GM19239 (cell line): ENCODE measurements at regions not wholly inside any gene's neighbourhood (a gene's known extent, or its start where the extent isn't known, plus 50 kb on each side); places are given as distances from the start of the nearest gene placed in this dataset.
"Not testable (repeated sequence)": the region's sequence is repeated elsewhere in the genome, so short reads cannot be mapped to it uniquely, and the experiment has no call there.

Experiments
- DNase-seq: peaks from one replicate; pipeline ENCODE4 v3.0.0; 2011; ENCODE audit warnings: low spot score; ENCODE audit not compliant: insufficient read length
- FAIRE-seq: peaks from 2 replicates; lab custom pipeline; 2011; peaks lifted over from hg19 to GRCh38; lab: Jason Lieb, UNC

GRCh38 chr11:34001557-34002064 lies 49.9 kb upstream of the CAPRIN1 start:
- FAIRE-seq = no peak

DNA sequence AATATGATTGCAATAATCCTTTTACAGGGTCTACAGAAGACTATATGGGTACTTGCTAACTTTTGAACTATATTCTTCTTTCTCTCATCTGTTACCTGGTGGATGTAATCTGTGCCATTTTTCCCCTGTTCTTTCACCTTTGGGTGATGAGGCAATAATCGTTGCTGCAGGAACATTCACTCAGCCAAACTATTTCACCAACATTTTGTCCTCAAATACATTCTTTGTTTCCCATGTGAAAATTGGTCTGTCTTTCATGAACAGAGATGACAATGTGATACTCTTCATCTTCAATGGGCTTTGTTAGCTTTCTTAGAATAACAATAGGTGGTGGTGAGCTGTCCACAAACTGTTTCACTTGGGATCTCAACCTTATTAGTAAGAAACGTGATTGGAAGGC lies 52.1 kb upstream of the CAPRIN1 start:
- FAIRE-seq (no peak), DNase-seq (no peak)

More at GRCh38 chr11:34001557-34002064, 49.9 kb upstream of the CAPRIN1 start:
- DNase-seq = no peak

DNA sequence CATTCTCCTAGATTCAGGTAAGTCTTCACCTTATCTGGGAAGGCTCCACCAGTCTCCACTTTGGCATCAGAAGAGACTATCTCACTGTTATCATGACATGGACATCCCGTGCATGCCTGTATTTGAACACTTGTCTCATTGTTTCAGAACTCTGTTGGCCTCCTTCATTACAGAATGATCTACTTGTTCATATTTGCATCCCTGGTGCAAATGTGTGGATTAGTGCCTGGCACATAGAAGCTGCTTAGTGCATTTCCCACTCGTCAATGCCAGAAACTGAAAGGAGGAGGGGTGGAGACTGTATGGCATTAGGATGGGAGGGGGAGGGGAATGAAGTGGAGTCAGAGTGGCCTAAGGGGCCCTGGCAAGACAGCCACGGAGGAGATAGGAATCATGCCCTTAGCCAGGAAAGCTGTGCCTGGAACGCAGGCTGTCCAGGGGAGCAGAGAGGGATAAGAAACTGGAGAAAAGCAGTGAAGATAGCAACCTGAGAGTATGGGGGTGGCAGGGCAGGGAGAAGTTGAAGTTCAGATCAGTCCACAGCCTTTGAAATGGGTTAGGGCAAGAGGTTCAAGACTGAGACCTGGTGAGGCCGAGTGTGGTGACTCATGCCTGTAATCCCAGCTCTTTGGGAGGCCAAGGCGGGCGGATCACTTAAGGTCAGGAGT lies 53.8 kb upstream of the CAPRIN1 start:
- DNase-seq (no peak), FAIRE-seq (no peak)

DNA sequence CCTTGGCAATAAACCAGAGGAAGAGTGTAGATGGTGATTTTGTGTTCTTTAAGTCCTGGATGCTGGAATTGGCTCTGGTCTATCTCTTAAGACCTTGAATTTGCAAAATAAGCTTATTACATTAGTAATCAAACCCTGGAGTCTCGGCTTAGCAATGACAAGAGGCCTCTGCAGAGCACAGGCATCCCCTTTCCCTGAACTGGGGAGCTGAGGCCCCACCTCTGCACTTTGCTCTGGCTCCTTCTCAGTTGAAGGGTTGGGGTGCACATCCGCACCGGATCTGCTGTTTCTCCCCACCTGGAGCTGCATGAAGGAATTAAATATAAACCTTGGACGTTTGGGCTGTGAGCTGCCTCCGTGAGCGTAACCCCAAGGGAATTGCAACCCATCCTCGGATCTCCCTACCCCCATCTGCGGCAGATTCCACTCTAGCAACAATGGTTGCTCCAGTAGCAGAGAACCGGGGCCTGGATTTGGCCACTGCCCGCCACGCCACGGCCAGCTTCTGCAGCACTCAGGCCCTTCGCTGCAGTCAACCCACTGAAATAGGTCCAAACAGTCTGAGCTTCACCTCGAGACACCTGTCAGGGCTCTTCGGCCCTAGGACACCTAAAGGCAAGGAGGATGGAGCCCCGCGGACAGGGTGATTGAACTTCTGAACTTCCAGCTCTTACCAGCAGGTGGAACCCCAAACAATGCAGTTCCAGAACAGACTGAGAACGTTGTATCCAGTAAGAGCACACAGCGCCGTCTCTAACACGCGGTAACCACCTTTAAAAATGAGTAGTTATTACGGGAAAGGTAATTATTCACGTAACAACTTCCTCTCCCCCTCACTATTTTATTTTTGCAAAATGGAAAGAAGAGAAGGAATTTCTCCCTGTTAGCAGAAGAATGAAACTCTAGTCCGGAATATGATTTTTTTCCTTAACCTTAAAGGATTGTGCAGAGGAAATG lies 54.8 kb upstream of the CAPRIN1 start:
- FAIRE-seq (peak; percentile 91), DNase-seq (peak; percentile 57)

DNA sequence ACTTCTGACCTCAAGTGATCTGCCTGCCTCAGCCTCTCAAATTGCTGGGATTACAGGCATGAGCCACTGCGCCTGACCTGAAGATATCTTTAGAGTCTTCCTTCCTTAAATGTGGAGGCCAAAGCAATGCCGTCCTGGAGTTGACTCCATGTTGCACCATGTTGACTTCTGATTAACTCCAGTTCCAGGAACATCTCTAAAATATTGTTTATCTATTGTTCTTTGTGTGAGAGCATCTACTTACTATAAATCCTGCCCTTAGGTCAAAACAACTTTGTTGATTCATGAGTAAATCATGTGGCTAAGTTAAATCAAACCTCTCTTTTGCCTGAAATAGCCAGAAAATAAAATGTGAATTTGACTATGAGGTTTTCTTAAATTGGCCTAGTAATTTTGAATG lies 56.6 kb upstream of the CAPRIN1 start:
- DNase-seq (no peak), FAIRE-seq (no peak)

DNA sequence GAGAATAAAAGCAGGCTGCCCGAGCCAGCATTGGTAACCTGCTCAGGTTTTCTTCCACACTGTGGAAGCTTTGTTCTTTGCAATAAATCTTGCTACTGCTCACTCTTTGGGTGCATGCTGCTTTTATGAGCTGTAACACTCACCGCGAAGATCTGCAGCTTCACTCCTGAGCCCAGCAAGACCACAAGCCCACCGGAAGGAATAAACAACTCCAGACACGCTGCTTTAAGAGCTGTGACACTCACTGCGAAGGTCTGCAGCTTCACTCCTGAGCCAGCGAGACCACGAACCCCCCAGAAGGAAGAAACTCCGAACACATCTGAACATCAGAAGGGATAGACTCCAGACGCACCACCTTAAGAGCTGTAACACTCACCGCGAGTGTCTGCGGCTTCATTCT lies 60.4 kb upstream of the CAPRIN1 start:
- FAIRE-seq, DNase-seq: not testable (repeated sequence)

GRCh38 chr11:33990131-33990530 lies 61.4 kb upstream of the CAPRIN1 start:
- FAIRE-seq, DNase-seq: not testable (repeated sequence)

DNA sequence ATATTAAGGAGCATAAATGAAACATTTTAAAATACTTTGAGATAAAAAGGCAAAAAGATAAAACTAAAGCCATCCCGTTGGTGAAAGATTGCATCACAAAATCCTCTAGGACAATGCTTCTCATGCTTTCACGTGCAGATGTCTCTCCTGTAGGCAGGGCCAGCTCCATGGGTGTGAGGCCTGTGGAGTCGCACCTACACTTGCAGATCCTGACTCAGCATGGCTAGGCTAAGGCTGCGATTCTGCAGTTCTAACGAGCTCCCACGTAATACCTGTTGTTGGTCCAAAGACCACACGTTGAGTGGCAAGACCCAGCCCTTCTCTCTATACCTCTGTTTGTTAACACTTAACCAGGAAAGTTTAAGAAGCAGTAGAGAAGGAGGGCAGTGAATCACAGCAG lies 62.1 kb upstream of the CAPRIN1 start:
- no peak for DNase-seq
- no peak for FAIRE-seq

DNA sequence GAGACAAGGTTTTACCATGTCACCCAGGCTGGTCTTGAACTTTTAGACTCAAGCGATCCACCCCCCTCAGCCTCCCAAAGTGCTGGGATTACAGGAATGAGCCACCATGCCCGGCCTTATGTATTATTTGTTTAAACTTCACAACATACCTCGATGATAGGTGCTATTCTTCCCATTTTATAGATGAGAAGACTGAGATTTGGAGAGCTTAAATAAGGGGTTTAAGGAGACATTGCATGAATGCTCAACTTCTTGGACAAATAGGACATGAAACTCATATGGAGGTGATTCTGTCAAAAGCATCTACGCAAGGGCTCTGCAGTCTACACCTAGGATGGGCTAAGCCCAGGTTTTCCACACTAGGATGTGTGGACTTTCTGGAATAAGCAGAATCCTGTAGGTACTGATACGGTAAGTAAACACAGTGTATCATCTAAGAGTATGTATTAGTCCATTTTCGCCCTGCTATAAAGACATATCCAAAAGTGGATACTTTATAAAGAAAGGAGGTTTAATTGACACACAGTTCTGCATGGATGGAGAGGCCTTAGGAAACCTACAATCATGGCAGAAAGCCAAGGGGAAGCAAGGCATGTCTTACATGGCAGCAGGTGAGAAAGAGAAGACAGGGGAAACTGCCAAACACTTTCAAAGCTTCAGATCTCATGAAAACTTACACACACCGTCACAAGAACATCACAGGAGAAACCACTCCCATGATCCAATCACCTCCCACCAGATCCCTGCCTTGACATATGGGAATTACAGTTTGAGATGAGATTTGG lies 62.8 kb upstream of the CAPRIN1 start:
- DNase-seq = no peak
- no peak for FAIRE-seq

GRCh38 chr11:33987975-33988580 lies 63.5 kb upstream of the CAPRIN1 start:
- FAIRE-seq (no peak), DNase-seq (peak; percentile 68)

DNA sequence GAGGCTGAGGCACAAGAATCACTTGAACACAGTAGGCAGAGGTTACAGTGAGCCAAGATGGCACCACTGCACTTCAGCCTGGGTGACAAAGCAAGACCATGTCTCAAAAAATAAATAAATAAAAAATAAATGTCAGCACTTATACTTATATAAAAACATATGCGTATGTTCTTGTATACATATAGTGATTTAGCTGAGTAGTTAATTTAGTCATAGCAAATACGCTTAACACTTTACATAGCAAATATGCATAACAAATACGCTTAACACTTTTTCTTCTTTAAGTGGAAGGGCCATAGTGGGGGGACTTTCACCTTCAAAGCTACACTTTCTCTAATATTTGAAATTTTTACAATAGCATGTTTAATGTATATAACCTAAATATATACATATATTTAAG lies 64.0 kb upstream of the CAPRIN1 start:
- DNase-seq = no peak
- no peak for FAIRE-seq

- DNase-seq, FAIRE-seq: not testable (repeated sequence)
Observed at GRCh38 chr11:33986597-33987501, 64.7 kb upstream of the CAPRIN1 start.

GRCh38 chr11:33984682-33985389 lies 66.7 kb upstream of the CAPRIN1 start:
- DNase-seq (no peak), FAIRE-seq (no peak)

DNA sequence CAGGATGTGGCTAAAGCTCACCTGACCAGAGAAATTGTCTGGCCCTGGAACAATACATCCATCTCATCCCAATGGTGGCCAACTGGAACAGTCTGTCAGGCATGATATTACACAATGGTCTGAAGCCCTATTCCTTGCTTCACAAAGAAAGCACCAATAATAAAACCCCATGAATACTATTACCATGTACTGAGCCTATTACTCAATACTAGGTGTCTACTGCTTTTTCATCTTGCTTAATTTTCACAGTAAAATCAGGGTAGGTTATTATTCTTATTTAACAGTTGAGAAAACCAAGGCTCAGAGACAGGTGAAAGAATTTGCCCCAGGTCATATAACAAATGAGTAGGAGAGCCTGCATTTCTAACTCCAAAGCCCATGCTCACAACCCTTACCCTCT lies 68.9 kb upstream of the CAPRIN1 start:
- DNase-seq = no peak
- no peak for FAIRE-seq

DNA sequence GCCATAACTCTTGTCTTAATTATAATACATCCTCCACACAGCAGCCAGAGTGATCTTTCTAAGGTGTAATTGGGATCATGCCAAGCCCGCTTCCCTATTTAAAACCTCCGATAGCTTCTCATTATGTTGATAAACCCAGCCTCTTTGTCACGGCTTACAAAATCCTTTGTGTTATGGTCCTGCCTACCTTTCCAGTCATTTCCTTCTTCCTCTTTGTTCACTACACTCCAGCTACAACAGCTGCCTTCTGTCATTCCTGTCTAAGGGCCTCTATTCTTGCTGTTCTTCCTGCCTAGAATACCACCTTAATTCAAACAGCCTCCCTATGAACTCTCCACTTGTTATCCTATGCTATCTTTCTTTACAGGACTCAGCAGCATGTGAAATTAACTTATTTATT lies 70.6 kb upstream of the CAPRIN1 start:
- no peak for DNase-seq
- no peak for FAIRE-seq

GRCh38 chr11:33978376-33978775 lies 73.2 kb upstream of the CAPRIN1 start:
- FAIRE-seq (no peak), DNase-seq (no peak)

DNA sequence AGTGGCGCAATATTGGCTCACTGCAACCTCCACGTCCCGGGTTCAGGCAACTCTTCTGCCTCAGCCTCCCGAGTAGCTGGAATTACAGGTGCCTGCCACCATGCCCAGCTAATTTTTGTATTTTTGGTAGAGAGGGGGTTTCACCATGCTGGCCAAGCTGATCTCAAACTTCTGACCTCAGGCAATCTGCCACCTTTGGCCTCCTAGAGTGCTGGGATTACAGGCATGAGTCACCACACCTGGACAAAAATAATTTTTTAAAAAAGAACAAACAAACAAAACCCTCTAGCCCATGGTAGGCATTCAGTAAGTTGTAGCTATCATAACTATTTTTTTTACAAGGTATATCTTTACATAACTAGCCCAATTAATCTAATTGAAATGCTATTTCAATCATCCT lies 73.9 kb upstream of the CAPRIN1 start:
- DNase-seq = no peak
- no peak for FAIRE-seq

GRCh38 chr11:33976495-33977199 lies 74.9 kb upstream of the CAPRIN1 start:
- FAIRE-seq (no peak), DNase-seq (no peak)
